Liver (tissue), 8 donors: ENCODE measurements at regions not wholly inside any gene's neighbourhood (a gene's known extent, or its start where the extent isn't known, plus 50 kb on each side); places are given as distances from the start of the nearest gene placed in this dataset.

ENCODE experiments used
- DNase-seq: peaks from one replicate; pipeline ENCODE4 v3.0.0-alpha.2; 2017; ENCODE audit warnings: low spot score
- H3K27ac ChIP-seq, 2 donors: one replicate each; pipeline ENCODE4 v1.7.0; 2013; ENCODE audit warnings: inconsistent platforms in 2 of 2, low read length in 2 of 2, control low read depth in 1 of 2, low read depth in 1 of 2, mild to moderate bottlenecking in 1 of 2
- H3K27me3 ChIP-seq, 4 donors: one replicate each; pipeline versions ENCODE4 v1.6.1 to v1.7.0; 2013; ENCODE audit warnings: low read length in 3 of 4, inconsistent platforms in 1 of 4, mild to moderate bottlenecking in 1 of 4, moderate library complexity in 1 of 4; ENCODE audit not compliant: control insufficient read depth in 4 of 4, insufficient read depth in 4 of 4
- H3K36me3 ChIP-seq, 4 donors: one replicate each; pipeline versions ENCODE4 v1.6.1 to v1.7.0; 2013; ENCODE audit warnings: low read length in 3 of 4, mild to moderate bottlenecking in 3 of 4, low read depth in 1 of 4, moderate library complexity in 1 of 4; ENCODE audit not compliant: control insufficient read depth in 4 of 4, insufficient read depth in 3 of 4
- H3K4me1 ChIP-seq, 4 donors: one replicate each; pipeline versions ENCODE4 v1.6.1 to v1.7.0; 2013; ENCODE audit warnings: low read length in 3 of 4, mild to moderate bottlenecking in 3 of 4, moderate library complexity in 1 of 4; ENCODE audit not compliant: control insufficient read depth in 4 of 4, insufficient read depth in 4 of 4
- H3K4me3 ChIP-seq, 3 donors: one replicate each; pipeline versions ENCODE4 v1.6.1 to v1.7.0; 2013; ENCODE audit warnings: low read length in 3 of 3, control low read depth in 1 of 3, low read depth in 1 of 3, mild to moderate bottlenecking in 1 of 3
- H3K9ac ChIP-seq, 2 donors: one replicate each; pipeline ENCODE4 v1.7.0; 2013; ENCODE audit warnings: low read length in 2 of 2, mild to moderate bottlenecking in 2 of 2, moderate library complexity in 2 of 2, control low read depth in 1 of 2, low read depth in 1 of 2
- H3K9me3 ChIP-seq, 4 donors: one replicate each; pipeline versions ENCODE4 v1.6.1 to v1.7.0; 2013; ENCODE audit warnings: low read length in 3 of 4; ENCODE audit not compliant: control insufficient read depth in 4 of 4
- ATF3 ChIP-seq: IDR thresholded peaks from 2 replicates; pipeline ENCODE4 v1.6.1; 2016; ENCODE audit warnings: antibody characterized with exemption
- CTCF ChIP-seq: fragments of 150-350 bp; IDR thresholded peaks from 2 replicates; pipeline ENCODE4 v1.5.1; 2017; ENCODE audit warnings: improper control_type of control experiment, low read depth, low read length; ENCODE audit not compliant: missing input control
- EGR1 ChIP-seq, 2 donors: IDR thresholded peaks; 2 replicates each; pipeline ENCODE4 v1.6.1; 2016 to 2018; ENCODE audit warnings: antibody characterized with exemption in 2 of 2, low read depth in 2 of 2
- FOXA1 ChIP-seq: IDR thresholded peaks from 2 replicates; pipeline ENCODE4 v1.6.1; 2016; ENCODE audit warnings: antibody characterized with exemption
- FOXA2 ChIP-seq: IDR thresholded peaks from 2 replicates; pipeline ENCODE4 v1.6.1; 2016; ENCODE audit warnings: antibody characterized with exemption
- GABPA ChIP-seq, 2 donors: IDR thresholded peaks in 1 of 2; conservative IDR thresholded peaks in 1 of 2; 2 replicates each; pipeline ENCODE4 v1.6.1; 2016; ENCODE audit warnings: antibody characterized with exemption in 2 of 2, mild to moderate bottlenecking in 1 of 2, moderate library complexity in 1 of 2
- HNF4G ChIP-seq: IDR thresholded peaks from 2 replicates; pipeline ENCODE4 v1.6.1; 2016; ENCODE audit warnings: antibody characterized with exemption
- JUND ChIP-seq, 2 donors: IDR thresholded peaks; 2 replicates each; pipeline ENCODE4 v1.6.1; 2016; ENCODE audit warnings: antibody characterized with exemption in 2 of 2
- MAX ChIP-seq: IDR thresholded peaks from 2 replicates; pipeline ENCODE4 v1.6.1; 2016; ENCODE audit warnings: antibody characterized with exemption
- NR2F2 ChIP-seq: IDR thresholded peaks from 2 replicates; pipeline ENCODE4 v1.6.1; 2016; ENCODE audit warnings: antibody characterized with exemption
- RAD21 ChIP-seq, 2 donors: IDR thresholded peaks; 2 replicates each; pipeline ENCODE4 v1.6.1; 2016; ENCODE audit warnings: antibody characterized with exemption in 2 of 2, mild to moderate bottlenecking in 2 of 2
- REST ChIP-seq: IDR thresholded peaks from 2 replicates; pipeline ENCODE4 v1.6.1; 2016; ENCODE audit warnings: antibody characterized with exemption, mild to moderate bottlenecking
- RXRA ChIP-seq, 2 donors: IDR thresholded peaks; 2 replicates each; pipeline ENCODE4 v1.6.1; 2017 to 2018; ENCODE audit warnings: antibody characterized with exemption in 2 of 2, mild to moderate bottlenecking in 1 of 2
- SP1 ChIP-seq: IDR thresholded peaks from 2 replicates; pipeline ENCODE4 v1.6.1; 2018; ENCODE audit warnings: antibody characterized with exemption, mild to moderate bottlenecking
- TAF1 ChIP-seq: conservative IDR thresholded peaks from 2 replicates; pipeline ENCODE4 v1.6.1; 2016; ENCODE audit warnings: antibody characterized with exemption, mild to moderate bottlenecking
- YY1 ChIP-seq: IDR thresholded peaks from 2 replicates; pipeline ENCODE4 v1.6.1; 2016; ENCODE audit warnings: antibody characterized with exemption, mild to moderate bottlenecking
- ZBTB33 ChIP-seq: IDR thresholded peaks from 2 replicates; pipeline ENCODE4 v1.6.1; 2016; ENCODE audit warnings: antibody characterized with exemption
- WGBS: extraction: QIAGEN DNeasy Blood & Tissue Kit; methylation state at CpG from one replicate; pipeline ENCODE4 v1.1.7; 2013; 5-methylcytosine and 5-hydroxymethylcytosine counted together
- donor health status: healthy.
- donor health status: healthy.
- donor health status: healthy.
- donor health status: healthy.
- donor health status: healthy.

- TF ChIP-seq ZBTB33 (no peak), RXRA (IDR thresholded peaks at IDR 0.05) (no peak), MAX (no peak), TAF1 (no peak), YY1 (no peak), RAD21 (IDR thresholded peaks at IDR 0.05) (no peak), ATF3 (no peak), HNF4G (no peak), GABPA (IDR thresholded peaks at IDR 0.05 in 1 of 2, conservative IDR thresholded peaks at IDR 0.05 in 1 of 2) (no peak), SP1 (no peak), EGR1 (IDR thresholded peaks at IDR 0.05; ENCODE audit: low read depth in 2 of 2) (no peak), NR2F2 (no peak)
Measured at GRCh38 chr1:82195245-82195644, 394.5 kb downstream of the ADGRL2 start (continued).

GRCh38 chr1:82185084-82185483, 384.4 kb downstream of the ADGRL2 start:
- no peak overlapping the region for H3K9ac ChIP-seq
- DNase-seq = no peak
- no peaks in the 10 kb centered on the region for H3K4me1 ChIP-seq
- WGBS = 70% methylated on average over 3 of the region's 3 CpGs
- H3K36me3 ChIP-seq = no peaks in the 10 kb centered on the region
- TF ChIP-seq RXRA (IDR thresholded peaks at IDR 0.05) (no peak), CTCF (no peak), TAF1 (no peak), EGR1 (IDR thresholded peaks at IDR 0.05; ENCODE audit: low read depth in 2 of 2) (no peak), JUND (IDR thresholded peaks at IDR 0.05) (no peak), FOXA2 (no peak), NR2F2 (no peak), FOXA1 (no peak), ATF3 (no peak), YY1 (no peak), REST (no peak), HNF4G (no peak), RAD21 (IDR thresholded peaks at IDR 0.05) (no peak), SP1 (no peak)
- H3K27ac ChIP-seq = no peak overlapping the region
- no peak overlapping the region for H3K4me3 ChIP-seq
- H3K27me3 ChIP-seq = no peaks in the 10 kb centered on the region
- H3K9me3 ChIP-seq = no peaks in the 10 kb centered on the region
